AG09319 (cell line): ENCODE measurements at regions not wholly inside any gene's neighbourhood (a gene's known extent, or its start where the extent isn't known, plus 50 kb on each side); places are given as distances from the start of the nearest gene placed in this dataset.

ENCODE experiments used
- DNase-seq: peaks from one replicate; pipeline ENCODE4 v3.0.0-alpha.2; 2010; ENCODE audit warnings: low read depth; ENCODE audit errors: extremely low read depth
- TF ChIP-seq, protein P1 (sequence below): IDR thresholded peaks from 2 replicates; pipeline ENCODE4 v1.5.1; 2011; ENCODE audit warnings: low read depth, mild to moderate bottlenecking, inconsistent platforms, low read length, moderate library complexity

DNA sequence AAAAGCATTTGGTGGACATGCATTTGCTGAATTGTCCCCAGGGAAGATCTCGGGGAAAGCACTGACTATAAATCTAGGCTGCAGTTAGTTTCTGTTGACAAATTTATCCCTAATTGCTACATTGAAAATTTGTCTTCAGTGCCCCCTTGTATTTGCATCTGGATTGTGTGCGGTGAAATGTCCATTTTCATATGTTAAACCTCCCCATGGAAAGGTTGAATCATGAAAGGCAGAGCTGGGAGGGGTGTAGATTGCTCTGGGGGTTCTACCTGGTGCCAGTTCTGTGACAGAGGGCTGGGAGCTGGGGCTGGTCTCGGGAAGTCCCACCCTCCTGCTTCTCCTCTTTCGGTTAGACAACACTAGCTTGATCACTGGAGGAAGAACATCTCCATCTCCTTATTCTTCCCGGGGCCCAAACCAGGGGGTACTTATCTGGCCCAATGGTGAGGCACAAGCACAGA is 101.9 kb downstream of the GADD45G start:
- no peak for DNase-seq
- TF ChIP-seq, protein P1, sequence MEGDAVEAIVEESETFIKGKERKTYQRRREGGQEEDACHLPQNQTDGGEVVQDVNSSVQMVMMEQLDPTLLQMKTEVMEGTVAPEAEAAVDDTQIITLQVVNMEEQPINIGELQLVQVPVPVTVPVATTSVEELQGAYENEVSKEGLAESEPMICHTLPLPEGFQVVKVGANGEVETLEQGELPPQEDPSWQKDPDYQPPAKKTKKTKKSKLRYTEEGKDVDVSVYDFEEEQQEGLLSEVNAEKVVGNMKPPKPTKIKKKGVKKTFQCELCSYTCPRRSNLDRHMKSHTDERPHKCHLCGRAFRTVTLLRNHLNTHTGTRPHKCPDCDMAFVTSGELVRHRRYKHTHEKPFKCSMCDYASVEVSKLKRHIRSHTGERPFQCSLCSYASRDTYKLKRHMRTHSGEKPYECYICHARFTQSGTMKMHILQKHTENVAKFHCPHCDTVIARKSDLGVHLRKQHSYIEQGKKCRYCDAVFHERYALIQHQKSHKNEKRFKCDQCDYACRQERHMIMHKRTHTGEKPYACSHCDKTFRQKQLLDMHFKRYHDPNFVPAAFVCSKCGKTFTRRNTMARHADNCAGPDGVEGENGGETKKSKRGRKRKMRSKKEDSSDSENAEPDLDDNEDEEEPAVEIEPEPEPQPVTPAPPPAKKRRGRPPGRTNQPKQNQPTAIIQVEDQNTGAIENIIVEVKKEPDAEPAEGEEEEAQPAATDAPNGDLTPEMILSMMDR, result no peak

DNA sequence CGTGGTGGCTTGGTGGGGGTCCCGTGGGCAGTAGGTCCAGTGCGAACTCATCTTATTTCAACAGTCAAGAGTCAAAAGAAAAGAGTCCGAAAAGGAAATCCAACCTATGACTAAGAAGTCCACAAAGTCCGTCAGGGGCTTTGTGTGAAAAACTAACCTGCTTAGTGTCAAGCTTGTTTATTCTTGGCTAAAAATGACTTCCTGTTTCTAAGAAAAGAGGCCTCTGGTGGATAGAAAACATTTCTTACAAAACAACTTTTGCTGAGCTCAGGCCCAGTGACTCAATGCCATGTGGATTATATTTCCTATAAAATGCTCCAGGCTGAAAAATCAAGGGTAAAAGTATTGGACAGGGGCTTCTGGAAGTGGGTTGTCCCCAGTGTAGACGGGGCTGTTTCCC is 105.9 kb downstream of the GADD45G start:
- no peak for DNase-seq

DNA sequence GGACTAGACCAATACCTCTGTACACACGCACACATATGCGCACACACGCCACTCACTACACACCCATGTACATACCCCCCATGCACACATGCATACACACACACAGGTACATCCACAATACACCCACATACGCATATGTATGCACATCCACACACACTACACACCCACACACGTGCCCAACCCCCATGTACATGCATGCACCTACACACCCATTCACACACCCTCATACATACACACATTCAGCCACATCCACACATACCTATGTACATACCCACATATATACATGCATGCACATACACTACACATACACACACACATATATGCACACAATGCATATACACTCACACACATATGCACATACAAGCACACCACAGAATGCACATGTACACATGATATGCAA is 107.1 kb downstream of the GADD45G start:
- DNase-seq, result no peak
- TF ChIP-seq, protein P1, result no peak

More for the DNA sequence above, 105.9 kb downstream of the GADD45G start:
- TF ChIP-seq, protein P1, result no peak

DNA sequence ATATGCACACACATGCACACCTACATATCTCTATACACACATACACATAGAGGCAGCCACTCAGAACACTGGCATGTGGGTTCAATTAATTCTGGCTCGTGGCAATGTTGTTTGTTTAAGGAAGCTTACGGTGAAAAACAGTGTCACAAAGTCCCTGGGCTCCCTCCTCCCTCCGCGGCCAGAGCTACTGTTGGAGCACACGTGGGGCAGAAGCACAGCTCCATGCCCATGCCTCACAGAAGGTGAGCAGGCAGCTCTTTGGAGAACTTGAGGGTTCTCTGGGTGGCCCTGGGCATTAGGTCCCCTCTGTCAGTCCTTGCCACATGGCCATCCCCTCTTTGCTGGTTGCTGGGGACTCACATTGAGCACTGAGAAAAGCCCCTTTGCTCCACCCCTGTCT is 107.5 kb downstream of the GADD45G start:
- TF ChIP-seq, protein P1, result no peak
- no peak for DNase-seq

DNA sequence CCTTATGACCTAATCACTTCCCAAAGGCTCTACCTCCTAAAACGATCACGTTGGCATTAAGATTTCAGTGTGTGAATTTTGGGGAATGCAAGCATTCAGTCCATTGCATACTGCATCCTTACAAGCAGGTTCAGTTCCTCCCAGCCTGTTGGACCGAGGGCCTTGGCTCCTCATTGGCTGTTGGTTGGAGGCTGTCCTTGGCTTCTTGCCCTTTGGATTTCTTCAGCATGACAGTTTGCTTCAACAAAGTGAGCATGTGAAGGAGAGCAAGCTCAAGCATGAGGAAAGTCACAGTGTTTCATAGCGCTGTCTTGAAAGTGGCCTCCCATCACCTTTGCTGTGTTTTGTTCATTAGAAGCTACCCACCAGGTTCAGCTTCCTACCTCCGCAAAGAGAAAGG is 109.5 kb downstream of the GADD45G start:
- TF ChIP-seq, protein P1, result no peak
- no peak for DNase-seq

DNA sequence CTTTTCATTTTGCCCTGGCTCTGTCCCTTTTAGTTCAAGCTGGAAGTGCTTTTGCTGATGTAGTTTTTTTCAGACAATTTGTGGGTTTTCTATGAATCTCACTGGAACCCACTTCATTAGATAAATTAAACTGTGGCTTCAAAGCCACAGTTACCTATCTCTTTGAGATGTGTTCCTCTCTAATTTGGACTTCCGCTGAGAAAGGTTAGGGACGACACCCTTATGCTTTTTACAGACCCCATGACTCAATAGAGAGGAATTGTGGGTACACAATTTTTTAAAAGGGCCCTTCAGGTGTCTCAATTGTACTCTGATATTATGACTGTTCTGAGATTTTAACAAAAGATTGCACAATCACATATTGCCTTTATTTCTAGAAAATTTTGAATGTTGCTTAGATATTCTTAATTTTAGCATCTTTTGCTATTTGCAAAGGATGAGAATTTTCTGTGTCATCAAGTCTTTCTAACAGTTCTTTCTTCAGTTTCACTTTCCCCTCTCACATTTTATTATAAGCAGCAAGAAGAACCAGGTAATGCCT is 110.6 kb downstream of the GADD45G start:
- TF ChIP-seq, protein P1, result no peak
- DNase-seq, result no peak

DNA sequence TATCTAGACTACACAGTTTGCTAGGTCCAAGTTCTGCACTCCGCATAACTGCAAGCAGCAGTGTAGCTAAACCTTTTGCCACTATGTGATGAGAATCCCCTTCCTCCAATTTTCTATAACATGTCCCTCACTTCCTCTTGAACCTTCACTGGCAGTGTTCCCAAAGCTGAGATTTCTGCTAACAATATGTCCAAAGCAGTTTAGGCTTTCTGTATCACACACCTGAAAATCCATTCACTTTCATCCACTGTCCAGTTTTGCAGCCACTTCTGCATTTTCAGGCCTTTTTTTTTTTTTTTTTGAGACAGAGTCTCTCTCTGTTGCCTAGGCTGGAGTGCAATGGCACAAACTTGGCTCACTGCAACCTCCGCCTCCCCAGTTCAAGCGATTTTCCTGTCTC is 111.1 kb downstream of the GADD45G start:
- TF ChIP-seq, protein P1, result no peak
- no peak for DNase-seq
